ENCODE measurements at regions not wholly inside any gene's neighbourhood (a gene's known extent, or its start where the extent isn't known, plus 50 kb on each side); places are given as distances from the start of the nearest gene placed in this dataset.

GRCh38 chr15:94064676-94065313 is 166.6 kb upstream of the MCTP2 start:
- FAIRE-seq: no peak
- DNase-seq (ENCODE audit: extremely low spot score, insufficient read length, low read depth): no peak

- DNase-seq (ENCODE audit: extremely low spot score, insufficient read length, low read depth): no peak
Measured at GRCh38 chr15:94061041-94061440, 170.3 kb upstream of the MCTP2 start.

DNA sequence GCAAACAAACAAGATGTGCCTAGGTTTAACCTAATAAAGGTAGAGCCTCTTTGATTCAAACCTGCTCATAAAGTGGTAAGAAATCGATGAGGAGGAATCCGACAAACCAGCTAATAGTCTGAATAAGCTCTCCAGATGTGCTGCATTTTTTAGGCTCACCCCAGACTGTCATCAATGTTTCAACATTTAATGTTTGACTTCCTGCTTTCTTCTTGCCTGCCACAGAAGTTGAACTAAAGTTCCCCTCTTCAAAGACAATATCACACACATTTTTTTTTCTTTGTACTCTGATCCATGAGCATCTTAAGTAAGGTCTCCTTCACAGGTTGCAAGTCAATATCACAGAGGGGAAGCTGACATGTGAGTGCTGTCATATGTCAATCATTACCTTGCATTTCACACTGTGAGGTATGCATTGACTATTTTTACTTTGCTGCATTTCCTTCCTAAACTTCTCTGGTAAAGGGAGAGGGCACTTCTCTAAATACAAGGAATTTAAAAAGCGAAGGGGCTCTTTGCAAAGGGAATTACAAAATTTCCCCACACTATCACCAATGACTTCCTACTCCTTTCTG is 172.3 kb upstream of the MCTP2 start:
- FAIRE-seq: no peak

More at GRCh38 chr15:94061041-94061440, 170.3 kb upstream of the MCTP2 start:
- no peak for FAIRE-seq

DNA sequence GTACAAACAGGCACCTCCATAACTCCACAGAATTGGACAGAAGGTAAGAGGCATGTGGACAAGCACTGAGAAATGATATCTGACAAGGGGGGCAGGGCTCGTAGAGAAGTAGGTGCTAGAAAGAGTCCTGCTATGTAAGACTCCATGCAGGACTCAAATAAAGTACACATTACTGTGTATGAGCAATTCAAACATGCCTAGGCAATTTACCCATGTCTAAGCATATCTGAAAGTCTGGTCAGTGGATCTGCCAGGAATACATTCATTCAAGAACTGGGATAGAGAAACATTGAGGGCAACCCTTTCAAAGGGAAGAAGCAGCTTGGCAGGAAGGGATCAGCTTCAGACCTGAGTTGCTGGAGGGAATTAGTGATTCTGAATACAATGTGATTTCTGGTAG is 174.1 kb upstream of the MCTP2 start:
- DNase-seq (ENCODE audit: extremely low spot score, insufficient read length, low read depth) (no peak), FAIRE-seq (no peak)

More for the DNA sequence above, 172.3 kb upstream of the MCTP2 start:
- DNase-seq (ENCODE audit: extremely low spot score, insufficient read length, low read depth): no peak

DNA sequence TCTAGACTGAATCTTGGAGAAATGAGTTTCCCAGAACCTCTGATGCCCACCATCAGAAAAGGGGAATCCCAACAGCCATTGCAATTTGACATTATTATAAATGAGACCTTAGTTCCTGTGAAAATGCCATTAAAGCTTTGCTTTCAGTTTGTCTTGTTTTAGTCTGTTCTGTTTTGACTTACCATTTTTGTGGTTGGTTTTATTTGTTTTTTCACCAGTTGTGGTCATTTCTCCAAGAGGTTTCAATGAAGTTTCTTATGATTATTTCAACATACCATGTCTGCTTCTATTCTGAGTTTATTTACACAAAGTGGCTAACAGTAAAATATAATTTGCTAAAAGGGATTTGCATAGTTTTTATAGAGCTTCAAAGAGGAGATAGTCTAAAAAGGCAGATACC is 175.0 kb upstream of the MCTP2 start:
- DNase-seq (ENCODE audit: extremely low spot score, insufficient read length, low read depth) (no peak), FAIRE-seq (no peak)

DNA sequence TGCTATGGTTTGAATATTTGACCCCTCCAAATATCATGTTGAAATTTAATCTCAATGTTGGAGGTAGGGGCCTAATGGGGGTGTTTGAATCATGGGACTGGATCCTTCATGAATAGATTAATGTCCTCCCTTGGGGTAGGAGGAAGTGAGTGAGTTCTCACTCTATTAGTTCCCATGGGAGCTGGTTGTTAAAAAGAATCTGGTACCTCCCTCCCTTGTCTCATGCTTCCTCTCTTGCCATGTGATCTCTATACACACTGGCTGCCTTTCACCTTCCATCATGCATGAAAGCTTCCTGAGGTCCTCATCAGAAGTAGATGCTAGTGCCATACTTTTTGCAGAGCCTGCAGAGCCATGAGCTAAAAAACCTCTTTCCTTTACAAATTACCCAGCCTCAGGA is 177.7 kb upstream of the MCTP2 start:
- no peak for DNase-seq (ENCODE audit: extremely low spot score, insufficient read length, low read depth)
- FAIRE-seq: no peak

DNA sequence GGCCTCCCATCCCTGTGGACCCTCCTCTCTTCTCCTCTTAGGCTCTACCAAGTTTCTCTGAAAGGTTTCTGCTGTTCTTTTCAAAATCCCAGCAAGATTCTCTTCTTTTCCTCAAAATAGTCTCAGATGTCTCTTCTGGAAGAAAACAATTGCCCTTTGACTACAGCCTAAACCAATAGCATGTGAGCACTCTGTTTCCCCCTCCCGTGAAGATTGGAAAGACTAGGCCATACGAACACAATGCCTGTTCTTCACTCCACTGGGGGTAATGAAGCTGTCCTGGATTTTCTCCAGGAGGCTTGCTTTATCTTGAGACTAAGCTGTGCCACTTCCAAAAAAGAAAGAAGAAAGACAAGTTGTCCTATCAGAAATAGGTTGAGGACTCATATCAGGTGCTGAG is 178.7 kb upstream of the MCTP2 start:
- FAIRE-seq: no peak
- DNase-seq (ENCODE audit: extremely low spot score, insufficient read length, low read depth): no peak

- no peak for DNase-seq (ENCODE audit: extremely low spot score, insufficient read length, low read depth)
Measured at GRCh38 chr15:94047566-94047965, 183.8 kb upstream of the MCTP2 start.

GRCh38 chr15:94042180-94042928 is 189.0 kb upstream of the MCTP2 start:
- FAIRE-seq (no peak), DNase-seq (ENCODE audit: extremely low spot score, insufficient read length, low read depth) (no peak)

More at GRCh38 chr15:94047566-94047965, 183.8 kb upstream of the MCTP2 start:
- FAIRE-seq: no peak

DNA sequence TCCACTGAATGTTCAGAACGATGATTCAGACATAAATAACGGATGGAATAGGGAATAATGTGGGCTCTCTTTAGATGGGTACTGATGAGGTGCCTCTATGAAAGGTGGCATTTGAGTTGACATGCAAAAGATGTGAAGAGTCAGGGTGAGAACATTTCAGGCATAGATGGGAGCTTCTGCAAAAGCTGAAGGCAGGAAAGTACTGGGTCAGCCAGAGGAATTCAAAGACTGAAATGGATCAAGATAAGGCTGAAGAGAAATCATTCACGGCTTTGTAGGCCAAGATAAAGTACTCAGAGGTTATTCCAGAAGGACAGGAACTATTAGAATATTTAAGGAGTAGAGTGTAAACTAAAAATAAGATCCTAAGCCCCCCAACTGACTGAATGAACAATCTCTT is 189.6 kb upstream of the MCTP2 start:
- FAIRE-seq (no peak), DNase-seq (ENCODE audit: extremely low spot score, insufficient read length, low read depth) (no peak)

DNA sequence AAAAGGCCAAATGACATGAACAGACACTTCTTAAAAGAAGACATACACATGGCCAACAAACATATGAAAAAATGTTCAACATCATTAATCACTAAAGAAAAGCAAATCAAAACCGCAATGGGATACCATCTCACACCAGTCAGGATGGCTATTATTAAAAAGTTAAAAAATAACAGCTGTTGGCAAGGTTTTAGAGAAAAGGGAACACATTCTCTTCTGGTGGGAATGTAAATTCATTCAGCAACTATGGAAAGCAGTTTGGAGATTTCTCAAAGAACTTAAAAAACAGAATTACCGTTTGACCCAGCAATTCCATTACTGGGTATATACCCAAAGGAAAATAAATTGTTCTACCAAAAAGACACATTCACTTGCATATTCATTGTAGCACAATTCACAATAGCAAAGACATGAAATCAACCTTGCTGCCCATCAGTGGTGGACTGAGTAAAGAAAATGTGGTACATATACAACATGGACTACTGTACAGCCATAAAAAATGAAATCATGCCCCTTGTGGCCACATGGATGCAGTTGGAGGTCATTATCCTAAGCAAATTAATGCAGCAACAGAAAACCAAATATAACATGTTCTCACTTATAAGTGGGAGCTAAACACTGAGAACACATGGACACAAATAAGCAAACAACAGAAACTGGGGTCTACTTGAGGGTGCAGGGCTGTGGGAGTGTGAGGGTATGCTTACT is 190.7 kb upstream of the MCTP2 start:
- no peak for DNase-seq (ENCODE audit: extremely low spot score, insufficient read length, low read depth)
- no peak for FAIRE-seq

DNA sequence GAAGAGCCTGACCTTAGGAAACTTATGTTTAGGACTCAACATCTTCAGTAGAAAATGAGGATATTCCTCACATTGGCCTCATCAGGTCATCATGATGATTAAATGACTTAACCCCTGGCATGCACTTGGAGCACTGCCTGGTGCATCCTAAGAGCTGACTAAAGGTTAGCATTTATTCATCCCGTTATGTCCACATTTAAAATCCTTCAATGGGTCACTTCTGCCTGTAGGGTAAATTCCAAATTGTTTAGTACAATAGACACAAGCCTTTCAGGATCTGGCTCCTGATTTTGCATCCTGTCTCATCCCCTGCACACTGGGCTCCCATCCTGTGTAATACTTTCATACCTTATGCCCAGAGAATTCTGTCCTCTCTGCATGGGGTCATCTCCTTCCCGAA is 195.2 kb upstream of the MCTP2 start:
- no peak for FAIRE-seq

GRCh38 chr15:94033683-94034020 is 197.7 kb upstream of the MCTP2 start:
- DNase-seq (ENCODE audit: extremely low spot score, insufficient read length, low read depth) (no peak), FAIRE-seq (no peak)

More for the DNA sequence above, 195.2 kb upstream of the MCTP2 start:
- no peak for DNase-seq (ENCODE audit: extremely low spot score, insufficient read length, low read depth)

DNA sequence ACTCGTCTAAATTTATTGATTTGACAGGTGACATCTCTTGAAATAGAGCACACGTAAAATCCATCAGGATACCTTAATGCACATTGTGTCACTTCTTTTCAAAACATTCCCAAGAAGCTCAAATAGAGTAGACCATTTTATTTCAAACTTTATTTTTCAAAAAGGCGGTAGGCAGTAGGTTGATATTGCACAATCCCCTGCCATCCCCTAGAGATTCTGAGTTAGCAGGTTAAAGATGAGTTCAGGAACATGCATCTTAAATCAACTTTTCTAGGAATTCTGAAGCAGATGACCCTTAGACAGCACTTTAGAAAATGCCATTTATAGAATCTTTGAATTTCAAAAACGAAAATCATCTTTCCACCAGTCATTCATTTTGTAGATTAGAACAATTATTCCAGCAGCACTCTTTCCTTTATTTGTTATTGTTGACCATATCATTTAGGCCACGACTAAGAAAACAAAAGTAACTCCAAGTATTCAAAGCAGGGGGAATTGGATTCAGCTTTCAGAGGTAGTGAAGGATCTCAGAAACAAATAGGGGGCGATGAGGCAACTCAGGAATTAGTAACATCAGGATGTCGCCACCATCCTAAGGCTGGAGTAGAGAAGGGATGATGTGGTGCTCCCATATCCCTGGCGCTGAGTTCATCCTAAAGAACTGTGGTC is 198.2 kb upstream of the MCTP2 start:
- DNase-seq (ENCODE audit: extremely low spot score, insufficient read length, low read depth): no peak
- FAIRE-seq: no peak

GRCh38 chr15:94032571-94032970 is 198.8 kb upstream of the MCTP2 start:
- DNase-seq (ENCODE audit: extremely low spot score, insufficient read length, low read depth) (no peak), FAIRE-seq (no peak)

- DNase-seq (ENCODE audit: extremely low spot score, insufficient read length, low read depth) (no peak), FAIRE-seq (no peak)
Measured at GRCh38 chr15:94031072-94031471, 200.3 kb upstream of the MCTP2 start.

GRCh38 chr15:94029495-94029894 is 201.9 kb upstream of the MCTP2 start:
- DNase-seq (ENCODE audit: extremely low spot score, insufficient read length, low read depth) (no peak), FAIRE-seq (no peak)

DNA sequence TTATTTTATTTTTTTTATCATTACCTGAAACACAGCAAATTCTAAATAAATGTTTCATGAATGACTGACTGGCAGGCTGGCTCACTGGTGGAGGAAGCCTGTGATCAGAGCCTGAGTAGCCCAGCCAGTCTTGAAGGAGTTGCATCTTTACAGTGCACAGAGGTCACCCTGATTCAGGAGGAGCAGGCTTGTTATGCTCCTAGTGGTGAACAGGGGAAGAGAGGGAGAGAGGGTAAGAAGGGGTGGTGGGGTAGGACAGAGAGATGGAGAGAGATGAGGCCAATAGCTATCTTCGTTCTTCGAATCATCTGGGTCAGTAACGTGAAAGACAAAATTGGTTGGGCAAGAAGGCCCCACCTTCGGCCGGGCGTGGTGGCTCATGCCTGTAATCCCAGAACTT is 202.6 kb upstream of the MCTP2 start:
- FAIRE-seq (no peak), DNase-seq (ENCODE audit: extremely low spot score, insufficient read length, low read depth) (no peak)

GRCh38 chr15:94028121-94028520 is 203.2 kb upstream of the MCTP2 start:
- FAIRE-seq: no peak
- no peak for DNase-seq (ENCODE audit: extremely low spot score, insufficient read length, low read depth)

DNA sequence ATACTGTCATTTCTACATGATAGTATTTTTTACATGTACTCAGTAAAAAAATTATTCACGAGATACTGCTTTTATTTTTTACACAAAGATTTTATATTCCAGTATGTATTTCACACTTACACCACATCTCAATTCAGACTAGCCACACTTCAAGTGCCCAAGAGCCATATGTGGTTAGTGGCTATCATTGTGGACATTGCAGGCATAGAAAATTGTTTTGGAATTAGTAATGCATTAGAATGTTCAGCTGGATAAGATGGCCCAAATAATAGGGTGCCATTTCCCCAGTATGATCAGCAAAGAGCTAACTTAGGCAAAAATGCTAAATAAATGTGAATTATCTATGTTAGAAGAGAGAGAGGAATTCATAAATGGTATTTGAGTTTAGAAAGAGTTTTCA is 203.8 kb upstream of the MCTP2 start:
- FAIRE-seq (no peak), DNase-seq (ENCODE audit: extremely low spot score, insufficient read length, low read depth) (no peak)
